GM12865 (cell line): ENCODE measurements at regions not wholly inside any gene's neighbourhood (a gene's known extent, or its start where the extent isn't known, plus 50 kb on each side); places are given as distances from the start of the nearest gene placed in this dataset.
A peak's percentile ranks its signal among the peaks of the same experiment; 100 is the strongest.

Experiments
- DNase-seq: peaks from one replicate; pipeline ENCODE4 v3.0.0; 2010; ENCODE audit warnings: low read depth
- H3K4me3 ChIP-seq: 2 replicates; pipeline ENCODE4 v1.5.1; 2011; ENCODE audit warnings: mild to moderate bottlenecking, low read depth, low read length, control low read depth
- CTCF ChIP-seq: IDR thresholded peaks from 2 replicates; pipeline ENCODE4 v1.5.1; 2011; ENCODE audit warnings: low read length, control low read depth, low read depth, inconsistent platforms; ENCODE audit not compliant: insufficient read depth; ENCODE audit errors: missing control alignments

GRCh38 chr10:107701943-107702342 lies 537.4 kb upstream of the SORCS1 start:
- no peak for TF ChIP-seq CTCF
- DNase-seq = no peak
- H3K4me3 ChIP-seq = no peak overlapping the region

DNA sequence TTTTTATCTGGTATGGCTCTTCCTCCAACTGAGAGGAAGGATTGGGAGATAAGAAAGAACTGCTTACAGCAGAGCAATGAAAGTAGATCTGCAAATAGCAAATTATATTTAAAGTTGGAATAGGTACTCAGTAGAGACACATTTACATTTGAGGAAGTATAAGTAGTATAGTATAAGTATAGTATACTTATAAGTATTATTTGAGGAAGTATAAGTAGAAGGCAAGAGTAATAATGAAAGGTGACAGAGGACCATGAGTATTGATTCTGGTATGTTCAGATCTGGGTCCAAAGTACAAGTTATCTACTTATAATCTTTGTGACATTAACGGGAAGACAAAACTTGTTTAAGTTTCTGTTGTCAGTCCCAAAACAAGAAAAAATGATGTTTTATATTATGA lies 527.6 kb upstream of the SORCS1 start:
- no peak for TF ChIP-seq CTCF
- no peak for DNase-seq
- H3K4me3 ChIP-seq = no peak overlapping the region

DNA sequence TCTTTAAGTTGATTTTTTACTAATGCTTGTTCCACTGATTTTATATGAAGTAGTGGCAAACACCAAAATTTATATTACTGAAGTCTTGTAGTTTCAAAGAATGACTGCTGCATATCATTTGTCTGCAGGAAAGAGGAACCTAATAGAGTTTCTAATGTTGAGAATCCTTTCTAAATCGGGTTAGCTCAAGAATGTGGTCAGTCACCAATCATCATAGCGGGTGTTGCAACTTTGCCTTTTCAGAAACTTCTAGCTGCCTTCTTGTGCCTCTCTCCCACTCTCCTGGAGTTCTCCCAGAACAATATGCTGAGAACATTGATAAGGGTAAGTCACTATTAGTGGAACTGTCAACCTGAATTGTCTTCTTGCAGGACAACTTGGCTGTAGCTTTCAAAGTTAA lies 524.8 kb upstream of the SORCS1 start:
- H3K4me3 ChIP-seq = no peak overlapping the region
- DNase-seq = peak; percentile 22
- TF ChIP-seq CTCF = no peak

DNA sequence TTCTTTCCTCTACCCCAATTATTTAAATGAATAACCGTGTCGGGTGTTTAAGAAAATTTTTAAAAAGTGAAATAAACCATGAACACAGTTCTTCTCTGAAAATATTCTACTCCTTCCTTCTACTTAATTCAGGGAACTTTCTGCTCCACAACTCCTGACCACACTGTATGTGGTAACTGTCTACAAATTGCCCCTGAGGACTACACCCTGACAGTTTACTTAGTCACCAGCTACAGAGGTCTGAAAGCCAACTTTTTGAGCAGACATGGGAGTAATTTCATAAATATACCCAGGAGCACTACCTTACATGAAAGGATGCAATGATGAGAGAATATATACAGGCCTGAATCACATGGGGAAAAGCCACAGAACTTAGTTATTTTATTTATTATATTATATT lies 523.2 kb upstream of the SORCS1 start:
- no peak overlapping the region for H3K4me3 ChIP-seq
- TF ChIP-seq CTCF = no peak
- no peak for DNase-seq

GRCh38 chr10:107686095-107686494 lies 521.6 kb upstream of the SORCS1 start:
- peak; percentile 20 for DNase-seq
- no peak overlapping the region for H3K4me3 ChIP-seq
- TF ChIP-seq CTCF = no peak

DNA sequence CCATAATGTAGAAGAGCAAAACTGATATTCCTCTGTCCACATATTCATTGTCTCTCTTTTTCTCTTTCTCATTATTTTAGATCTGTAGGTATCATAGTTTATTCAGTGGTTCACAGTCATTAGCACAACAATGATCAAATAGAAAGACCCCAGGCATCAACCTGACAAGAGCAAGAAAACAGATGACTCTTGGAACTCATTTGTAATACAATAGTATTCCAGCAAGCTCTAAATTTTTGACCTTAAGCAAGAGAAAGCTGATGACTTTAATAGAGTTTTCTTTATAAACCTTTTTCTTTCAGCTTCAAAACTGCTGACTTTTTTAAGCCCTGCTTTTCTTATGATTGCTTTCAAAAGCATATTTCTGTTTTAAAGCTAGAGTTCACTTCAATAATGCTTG lies 507.5 kb upstream of the SORCS1 start:
- DNase-seq = no peak
- TF ChIP-seq CTCF = no peak
- H3K4me3 ChIP-seq = no peak overlapping the region

GRCh38 chr10:107666214-107666613 lies 501.7 kb upstream of the SORCS1 start:
- H3K4me3 ChIP-seq = no peak overlapping the region
- no peak for TF ChIP-seq CTCF
- DNase-seq = no peak
